ENCODE measurements at regions not wholly inside any gene's neighbourhood (a gene's known extent, or its start where the extent isn't known, plus 50 kb on each side); places are given as distances from the start of the nearest gene placed in this dataset.

DNA sequence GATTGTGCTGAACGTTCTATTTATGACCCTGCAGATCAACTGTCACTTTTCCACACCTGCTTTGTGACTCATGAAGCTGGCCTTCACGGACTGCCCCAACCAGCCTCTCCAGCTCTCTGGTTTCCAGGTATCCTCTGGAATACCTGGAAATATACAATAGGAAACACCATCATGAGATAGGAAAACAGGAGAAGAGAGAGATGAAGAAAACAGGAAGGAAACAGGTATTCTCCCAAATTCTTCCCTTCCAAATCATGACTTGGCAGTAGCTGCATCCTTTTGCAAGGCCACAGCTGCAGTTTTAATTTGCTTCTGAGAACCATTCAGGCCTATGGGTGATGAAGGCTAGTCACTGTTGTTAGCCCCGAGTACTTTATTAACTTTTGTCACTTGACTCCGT is 909.1 kb downstream of the EPHA3 start:
- Histone ChIP-seq H3K36me3 (ENCODE audit: control insufficient read depth, insufficient read depth, low read length) (no peaks in the 10 kb centered on the region), H3K79me2 (ENCODE audit: control insufficient read depth, insufficient read depth, low read length) (no peaks in the 10 kb centered on the region), H3K27ac (ENCODE audit: extremely low read depth, low read depth, low read length) (no peak overlapping the region), H3K9me3 (replicated peaks; ENCODE audit: control insufficient read depth, insufficient read depth, low read depth, low read length) (no peaks in the 10 kb centered on the region), H3K27me3 (ENCODE audit: control insufficient read depth in 2 of 2, insufficient read depth in 2 of 2, low read length in 2 of 2) (no peaks in the 10 kb centered on the region), H3K9me1 (ENCODE audit: control insufficient read depth, insufficient read depth, low read length) (no peaks in the 10 kb centered on the region), H2AFZ (ENCODE audit: low read depth, low read length) (no peak overlapping the region), H3K4me2 (ENCODE audit: insufficient read depth, low read length) (no peak overlapping the region), H3K9ac (ENCODE audit: insufficient read depth in 1 of 2, low read depth in 2 of 2, low read length in 2 of 2) (no peak overlapping the region), H4K20me1 (replicated peaks; ENCODE audit: control insufficient read depth, insufficient read depth, low read length) (no peaks in the 10 kb centered on the region), H3K4me3 (no peak overlapping the region), H3K4me1 (replicated peaks in 1 of 2; ENCODE audit: control insufficient read depth in 2 of 2, insufficient read depth in 2 of 2, low read length in 2 of 2) (no peaks in the 10 kb centered on the region)
- intact Hi-C loops (cut with micrococcal nuclease), result no loop called here
- ChIA-PET CTCF (ENCODE audit: low intra/inter-chr PET ratio) (no interaction called here), POLR2A (no interaction called here)
- FAIRE-seq, result no peak
- in situ Hi-C loops (cut with MboI), result no loop called here
- BruUV-seq (replicated peaks), result no TSS peak
- no peak for ATAC-seq
- DNase-seq (ENCODE audit: extremely low read depth in 1 of 4, low spot score in 3 of 4), result no peak
- WGBS (ENCODE audit: insufficient coverage, low coverage, missing lambda C conversion rate), result 0% methylated on average over 4 of the region's 4 CpGs
- TF ChIP-seq ELF1 (tag; IDR thresholded peaks at IDR 0.05), result no peak
- no peak for TF ChIP-seq ZNF780A (CRISPR knock-in tag; IDR thresholded peaks at IDR 0.05)
- TF ChIP-seq ERF (CRISPR knock-in tag; IDR thresholded peaks at IDR 0.05), result no peak
- TF ChIP-seq TEAD4 (IDR thresholded peaks at IDR 0.05; ENCODE audit: low read length), result no peak
- TF ChIP-seq TEAD4 (CRISPR knock-in tag; IDR thresholded peaks at IDR 0.05; ENCODE audit: borderline replicate concordance), result no peak
- TF ChIP-seq, protein P1, sequence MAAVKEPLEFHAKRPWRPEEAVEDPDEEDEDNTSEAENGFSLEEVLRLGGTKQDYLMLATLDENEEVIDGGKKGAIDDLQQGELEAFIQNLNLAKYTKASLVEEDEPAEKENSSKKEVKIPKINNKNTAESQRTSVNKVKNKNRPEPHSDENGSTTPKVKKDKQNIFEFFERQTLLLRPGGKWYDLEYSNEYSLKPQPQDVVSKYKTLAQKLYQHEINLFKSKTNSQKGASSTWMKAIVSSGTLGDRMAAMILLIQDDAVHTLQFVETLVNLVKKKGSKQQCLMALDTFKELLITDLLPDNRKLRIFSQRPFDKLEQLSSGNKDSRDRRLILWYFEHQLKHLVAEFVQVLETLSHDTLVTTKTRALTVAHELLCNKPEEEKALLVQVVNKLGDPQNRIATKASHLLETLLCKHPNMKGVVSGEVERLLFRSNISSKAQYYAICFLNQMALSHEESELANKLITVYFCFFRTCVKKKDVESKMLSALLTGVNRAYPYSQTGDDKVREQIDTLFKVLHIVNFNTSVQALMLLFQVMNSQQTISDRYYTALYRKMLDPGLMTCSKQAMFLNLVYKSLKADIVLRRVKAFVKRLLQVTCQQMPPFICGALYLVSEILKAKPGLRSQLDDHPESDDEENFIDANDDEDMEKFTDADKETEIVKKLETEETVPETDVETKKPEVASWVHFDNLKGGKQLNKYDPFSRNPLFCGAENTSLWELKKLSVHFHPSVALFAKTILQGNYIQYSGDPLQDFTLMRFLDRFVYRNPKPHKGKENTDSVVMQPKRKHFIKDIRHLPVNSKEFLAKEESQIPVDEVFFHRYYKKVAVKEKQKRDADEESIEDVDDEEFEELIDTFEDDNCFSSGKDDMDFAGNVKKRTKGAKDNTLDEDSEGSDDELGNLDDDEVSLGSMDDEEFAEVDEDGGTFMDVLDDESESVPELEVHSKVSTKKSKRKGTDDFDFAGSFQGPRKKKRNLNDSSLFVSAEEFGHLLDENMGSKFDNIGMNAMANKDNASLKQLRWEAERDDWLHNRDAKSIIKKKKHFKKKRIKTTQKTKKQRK (IDR thresholded peaks at IDR 0.05; ENCODE audit: borderline replicate concordance, low read depth, low read length), result no peak
- no peak for TF ChIP-seq IFI16 (CRISPR knock-in tag; IDR thresholded peaks at IDR 0.05)
- no peak for TF ChIP-seq ZNF354B (CRISPR knock-in tag; IDR thresholded peaks at IDR 0.05)
- no peak for TF ChIP-seq JUNB (CRISPR knock-in tag; conservative IDR thresholded peaks at IDR 0.05)
- TF ChIP-seq OTX1 (CRISPR knock-in tag; IDR thresholded peaks at IDR 0.05), result no peak
- no peak for TF ChIP-seq FOXO4 (CRISPR knock-in tag; IDR thresholded peaks at IDR 0.05)
- TF ChIP-seq TSHZ1 (CRISPR knock-in tag; IDR thresholded peaks at IDR 0.05), result no peak
- no peak for TF ChIP-seq ZNF561 (CRISPR knock-in tag; conservative IDR thresholded peaks at IDR 0.05)
- TF ChIP-seq KLF6 (CRISPR knock-in tag; IDR thresholded peaks at IDR 0.05; ENCODE audit: borderline replicate concordance), result no peak
- no peak for TF ChIP-seq NR2F6 (CRISPR knock-in tag; IDR thresholded peaks at IDR 0.05)
- no peak for TF ChIP-seq POLR2A (conservative IDR thresholded peaks at IDR 0.05)
